HG02798 (cell line): ENCODE measurements at regions not wholly inside any gene's neighbourhood (a gene's known extent, or its start where the extent isn't known, plus 50 kb on each side); places are given as distances from the start of the nearest gene placed in this dataset.

Source experiments
- ATAC-seq: cut with Tn5 transposase; IDR thresholded peaks from one replicate; pipeline ENCODE4 v1.9.1; 2021; ENCODE audit warnings: mild to moderate bottlenecking; ENCODE audit not compliant: unreplicated experiment, poor library complexity

GRCh38 chr2:48248251-48248933 lies 66.1 kb upstream of the FOXN2 start:
- ATAC-seq, result peak; percentile 88

- no peak for ATAC-seq
Measured at GRCh38 chr2:48249025-48249424, 65.5 kb upstream of the FOXN2 start.

GRCh38 chr2:48249631-48250473 lies 64.6 kb upstream of the FOXN2 start:
- ATAC-seq, result no peak

- no peak for ATAC-seq
Measured at GRCh38 chr2:48250474-48250844, 64.0 kb upstream of the FOXN2 start.

GRCh38 chr2:48250943-48251342 lies 63.5 kb upstream of the FOXN2 start:
- ATAC-seq, result peak; percentile 38

GRCh38 chr2:48251437-48252148 lies 62.9 kb upstream of the FOXN2 start:
- no peak for ATAC-seq

GRCh38 chr2:48253301-48253700 lies 61.2 kb upstream of the FOXN2 start:
- ATAC-seq, result no peak

GRCh38 chr2:48254839-48255238 lies 59.6 kb upstream of the FOXN2 start:
- no peak for ATAC-seq

GRCh38 chr2:48257456-48257855 lies 57.0 kb upstream of the FOXN2 start:
- ATAC-seq, result no peak

- no peak for ATAC-seq
Measured at GRCh38 chr2:48258481-48259149, 55.9 kb upstream of the FOXN2 start.

GRCh38 chr2:48259811-48260210 lies 54.7 kb upstream of the FOXN2 start:
- ATAC-seq, result no peak

- ATAC-seq, result no peak
Measured at GRCh38 chr2:48264627-48265026, 49.9 kb upstream of the FOXN2 start.
